WTC11 (cell line): ENCODE measurements at regions not wholly inside any gene's neighbourhood (a gene's known extent, or its start where the extent isn't known, plus 50 kb on each side); places are given as distances from the start of the nearest gene placed in this dataset.

Source experiments
- ATAC-seq: fragments of 200-7000 bp; cut with Tn5 transposase; 2 replicates; pipeline ENCODE4 v1.10.0; 2021; ENCODE audit warnings: mild to moderate bottlenecking, moderate library complexity
- CTCF ChIA-PET: fragments of 300-600 bp; sonication (Branson Sonifier 250); formaldehyde crosslinking; loops from one replicate; lab custom pipeline; 2021; ENCODE audit warnings: antibody characterized with exemption; lab: Charles Lee
- POLR2A ChIA-PET: fragments of 350-600 bp; sonication (Branson Sonifier 250); formaldehyde crosslinking; loops from one replicate; lab custom pipeline; 2021; ENCODE audit warnings: antibody characterized with exemption; lab: Charles Lee
- DNase-seq: peaks from one replicate; pipeline ENCODE4 v3.0.0; 2021; ENCODE audit warnings: low spot score
- H3K27ac Mint-ChIP-seq: 2 replicates; pipeline ENCODE4 v1.8.0; 2021; ENCODE audit warnings: mixed read lengths
- H3K27me3 Mint-ChIP-seq: 2 replicates; pipeline ENCODE4 v1.8.0; 2021; ENCODE audit warnings: low read depth, mild to moderate bottlenecking, moderate library complexity, mixed read lengths
- H3K36me3 Mint-ChIP-seq: 2 replicates; pipeline ENCODE4 v1.8.0; 2021; ENCODE audit warnings: mixed read lengths
- H3K4me1 Mint-ChIP-seq: 2 replicates; pipeline ENCODE4 v1.8.0; 2022; ENCODE audit warnings: mixed read lengths
- H3K4me3 Mint-ChIP-seq: 2 replicates; pipeline ENCODE4 v1.8.0; 2021; ENCODE audit warnings: mild to moderate bottlenecking, moderate library complexity, mixed read lengths
- H3K9me3 Mint-ChIP-seq: 2 replicates; pipeline ENCODE4 v1.8.0; 2021; ENCODE audit warnings: mixed read lengths
- ATF1 ChIP-seq: sonication (generic); formaldehyde crosslinking; IDR thresholded peaks from 2 replicates; pipeline ENCODE4 v1.8.1; 2023; ENCODE audit warnings: mild to moderate bottlenecking, moderate library complexity, missing genetic modification reagents
- ESRRA ChIP-seq: sonication (generic); formaldehyde crosslinking; IDR thresholded peaks from 2 replicates; pipeline ENCODE4 v1.8.1; 2022; ENCODE audit warnings: mild to moderate bottlenecking, missing genetic modification reagents, borderline replicate concordance
- ETV6 ChIP-seq: sonication (generic); formaldehyde crosslinking; IDR thresholded peaks from 2 replicates; pipeline ENCODE4 v1.8.1; 2022; ENCODE audit warnings: mild to moderate bottlenecking, missing genetic modification reagents
- FOXJ3 ChIP-seq: sonication (generic); formaldehyde crosslinking; IDR thresholded peaks from 2 replicates; pipeline ENCODE4 v1.9.0; 2021; ENCODE audit warnings: missing genetic modification reagents, mild to moderate bottlenecking, borderline replicate concordance
- HMGA2 ChIP-seq: fragments of 250-450 bp; sonication (Bioruptor Pico); IDR thresholded peaks from 2 replicates; pipeline ENCODE4 v1.4.0; 2021; ENCODE audit warnings: mild to moderate bottlenecking, moderate library complexity
- IRF2 ChIP-seq: sonication (generic); formaldehyde crosslinking; IDR thresholded peaks from 2 replicates; pipeline ENCODE4 v1.8.0; 2022; ENCODE audit warnings: low read depth, missing genetic modification reagents, borderline replicate concordance
- MXD4 ChIP-seq: fragments of 250-450 bp; sonication (Bioruptor Pico); IDR thresholded peaks from 2 replicates; pipeline ENCODE4 v1.8.0; 2021; ENCODE audit warnings: mild to moderate bottlenecking, moderate library complexity, borderline replicate concordance
- NR1H2 ChIP-seq: sonication (generic); formaldehyde crosslinking; IDR thresholded peaks from 2 replicates; pipeline ENCODE4 v1.9.0; 2021; ENCODE audit warnings: mild to moderate bottlenecking, moderate library complexity, missing genetic modification reagents
- NR3C1 ChIP-seq: sonication (generic); formaldehyde crosslinking; conservative IDR thresholded peaks from 2 replicates; pipeline ENCODE4 v1.8.1; 2023; ENCODE audit warnings: low read depth, mild to moderate bottlenecking, missing genetic modification reagents
- TCF7 ChIP-seq: sonication (generic); formaldehyde crosslinking; IDR thresholded peaks from 2 replicates; pipeline ENCODE4 v1.8.0; 2022; ENCODE audit warnings: mild to moderate bottlenecking, low read depth, missing genetic modification reagents, moderate library complexity
- TEAD4 ChIP-seq: sonication (generic); formaldehyde crosslinking; IDR thresholded peaks from 2 replicates; pipeline ENCODE4 v1.8.0; 2022; ENCODE audit warnings: mild to moderate bottlenecking, missing genetic modification reagents
- ZNF219 ChIP-seq: sonication (generic); formaldehyde crosslinking; IDR thresholded peaks from 2 replicates; pipeline ENCODE4 v1.8.0; 2023; ENCODE audit warnings: missing genetic modification reagents, mild to moderate bottlenecking, borderline replicate concordance
- ZNF423 ChIP-seq: fragments of 250-450 bp; sonication (Bioruptor Pico); IDR thresholded peaks from 2 replicates; pipeline ENCODE4 v2.1.2; 2022; ENCODE audit warnings: mild to moderate bottlenecking, moderate library complexity
- TF ChIP-seq, protein P1 (sequence below): sonication (generic); formaldehyde crosslinking; IDR thresholded peaks from 2 replicates; pipeline ENCODE4 v1.8.1; 2023; ENCODE audit warnings: mild to moderate bottlenecking, missing genetic modification reagents, borderline replicate concordance
- TF ChIP-seq, protein P2 (sequence below): sonication (generic); formaldehyde crosslinking; IDR thresholded peaks from 2 replicates; pipeline ENCODE4 v1.8.1; 2023; ENCODE audit warnings: mild to moderate bottlenecking, missing genetic modification reagents, moderate library complexity
- TF ChIP-seq, protein P3 (sequence below): sonication (generic); formaldehyde crosslinking; IDR thresholded peaks from 2 replicates; pipeline ENCODE4 v1.8.1; 2022; ENCODE audit warnings: mild to moderate bottlenecking, missing genetic modification reagents, moderate library complexity, borderline replicate concordance
- TF ChIP-seq, protein P4 (sequence below): fragments of 250-450 bp; sonication (Bioruptor Pico); IDR thresholded peaks from 2 replicates; pipeline ENCODE4 v1.9.0; 2021; ENCODE audit warnings: moderate library complexity, mild to moderate bottlenecking, inconsistent platforms, borderline replicate concordance
- TF ChIP-seq, protein P5 (sequence below): sonication (generic); formaldehyde crosslinking; IDR thresholded peaks from 2 replicates; pipeline ENCODE4 v1.8.1; 2022; ENCODE audit warnings: low read depth, missing genetic modification reagents, borderline replicate concordance
- TF ChIP-seq, protein P6 (sequence below): fragments of 250-450 bp; sonication (Bioruptor Pico); IDR thresholded peaks from 2 replicates; pipeline ENCODE4 v1.9.0; 2021; ENCODE audit warnings: mild to moderate bottlenecking
- TF ChIP-seq, protein P7 (sequence below): sonication (generic); formaldehyde crosslinking; IDR thresholded peaks from 2 replicates; pipeline ENCODE4 v1.8.0; 2022; ENCODE audit warnings: mild to moderate bottlenecking, missing genetic modification reagents
- TF ChIP-seq, protein P8 (sequence below): fragments of 250-450 bp; sonication (Bioruptor Pico); IDR thresholded peaks from 2 replicates; pipeline ENCODE4 v1.9.0; 2021; ENCODE audit warnings: mild to moderate bottlenecking

DNA sequence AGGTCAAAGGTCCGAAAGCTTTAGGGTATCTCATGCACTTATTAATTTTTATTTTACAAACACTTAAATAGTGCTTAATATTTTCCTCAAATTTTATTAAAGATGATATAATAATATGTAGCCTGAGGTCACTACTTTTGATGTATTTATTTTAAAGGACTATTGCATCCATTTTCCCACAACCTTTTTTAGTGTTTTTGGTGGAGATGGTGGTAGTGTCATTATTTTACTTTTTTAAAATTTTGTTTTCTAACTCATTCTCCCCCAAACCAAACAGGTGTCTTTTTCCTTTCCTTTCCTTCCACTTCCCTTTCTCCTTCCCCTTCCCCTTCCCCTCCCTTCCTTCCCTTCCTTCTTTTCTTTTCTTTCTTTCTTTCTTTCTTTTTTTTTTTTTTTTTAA, 328.6 kb downstream of the CYLC2 start:
- peaks cover 3% of the 10 kb centered on the region for H3K36me3 Mint-ChIP-seq
- no peak overlapping the region for H3K4me3 Mint-ChIP-seq
- DNase-seq (no peak), ATAC-seq (no peak)
- ChIA-PET CTCF (no interaction called here), POLR2A (no interaction called here)
- peaks cover 16% of the 10 kb centered on the region for H3K9me3 Mint-ChIP-seq
- H3K27ac Mint-ChIP-seq = no peak overlapping the region
- no peak for TF ChIP-seq TEAD4 (CRISPR knock-in tag)
- TF ChIP-seq ESRRA (CRISPR knock-in tag) = no peak
- TF ChIP-seq, protein P1, sequence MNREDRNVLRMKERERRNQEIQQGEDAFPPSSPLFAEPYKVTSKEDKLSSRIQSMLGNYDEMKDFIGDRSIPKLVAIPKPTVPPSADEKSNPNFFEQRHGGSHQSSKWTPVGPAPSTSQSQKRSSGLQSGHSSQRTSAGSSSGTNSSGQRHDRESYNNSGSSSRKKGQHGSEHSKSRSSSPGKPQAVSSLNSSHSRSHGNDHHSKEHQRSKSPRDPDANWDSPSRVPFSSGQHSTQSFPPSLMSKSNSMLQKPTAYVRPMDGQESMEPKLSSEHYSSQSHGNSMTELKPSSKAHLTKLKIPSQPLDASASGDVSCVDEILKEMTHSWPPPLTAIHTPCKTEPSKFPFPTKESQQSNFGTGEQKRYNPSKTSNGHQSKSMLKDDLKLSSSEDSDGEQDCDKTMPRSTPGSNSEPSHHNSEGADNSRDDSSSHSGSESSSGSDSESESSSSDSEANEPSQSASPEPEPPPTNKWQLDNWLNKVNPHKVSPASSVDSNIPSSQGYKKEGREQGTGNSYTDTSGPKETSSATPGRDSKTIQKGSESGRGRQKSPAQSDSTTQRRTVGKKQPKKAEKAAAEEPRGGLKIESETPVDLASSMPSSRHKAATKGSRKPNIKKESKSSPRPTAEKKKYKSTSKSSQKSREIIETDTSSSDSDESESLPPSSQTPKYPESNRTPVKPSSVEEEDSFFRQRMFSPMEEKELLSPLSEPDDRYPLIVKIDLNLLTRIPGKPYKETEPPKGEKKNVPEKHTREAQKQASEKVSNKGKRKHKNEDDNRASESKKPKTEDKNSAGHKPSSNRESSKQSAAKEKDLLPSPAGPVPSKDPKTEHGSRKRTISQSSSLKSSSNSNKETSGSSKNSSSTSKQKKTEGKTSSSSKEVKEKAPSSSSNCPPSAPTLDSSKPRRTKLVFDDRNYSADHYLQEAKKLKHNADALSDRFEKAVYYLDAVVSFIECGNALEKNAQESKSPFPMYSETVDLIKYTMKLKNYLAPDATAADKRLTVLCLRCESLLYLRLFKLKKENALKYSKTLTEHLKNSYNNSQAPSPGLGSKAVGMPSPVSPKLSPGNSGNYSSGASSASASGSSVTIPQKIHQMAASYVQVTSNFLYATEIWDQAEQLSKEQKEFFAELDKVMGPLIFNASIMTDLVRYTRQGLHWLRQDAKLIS = no peak
- TF ChIP-seq HMGA2 (CRISPR knock-in tag) = no peak
- TF ChIP-seq ETV6 (CRISPR knock-in tag) = no peak
- no peak for TF ChIP-seq IRF2 (CRISPR knock-in tag)
- H3K27me3 Mint-ChIP-seq = no peaks in the 10 kb centered on the region
- no peaks in the 10 kb centered on the region for H3K4me1 Mint-ChIP-seq

DNA sequence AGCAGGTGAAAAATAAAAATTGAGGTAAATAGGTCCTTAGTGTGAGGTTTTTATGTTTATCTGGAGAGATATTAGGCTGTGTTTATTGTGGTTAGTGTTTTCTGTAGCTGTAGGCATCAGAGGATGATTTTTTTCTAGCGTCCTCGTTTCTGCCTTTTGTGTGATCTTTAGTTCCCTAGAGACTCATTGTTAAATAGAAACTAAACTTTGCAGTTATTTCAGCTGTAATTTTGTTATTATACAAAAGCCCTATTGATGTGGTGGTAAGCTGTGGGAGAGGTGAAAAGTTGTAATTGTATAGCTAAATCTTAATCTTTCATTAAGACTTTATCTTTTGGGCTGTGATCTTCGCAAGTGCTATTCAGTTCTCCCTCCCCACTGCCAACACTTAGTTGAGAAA, 340.3 kb downstream of the CYLC2 start:
- no peaks in the 10 kb centered on the region for H3K36me3 Mint-ChIP-seq
- POLR2A ChIA-PET = interaction anchor here (0.7 kb wide), 1 partner anchor 458 kb away, joined by 3 read pairs; no protein-coding TSS in a partner anchor
- no peak overlapping the region for H3K4me3 Mint-ChIP-seq

More for the DNA sequence above, 340.3 kb downstream of the CYLC2 start:
- TF ChIP-seq NR3C1 (CRISPR knock-in tag) = no peak
- no peak for TF ChIP-seq FOXJ3
- no peak for TF ChIP-seq ESRRA (CRISPR knock-in tag)
- TF ChIP-seq, protein P2, sequence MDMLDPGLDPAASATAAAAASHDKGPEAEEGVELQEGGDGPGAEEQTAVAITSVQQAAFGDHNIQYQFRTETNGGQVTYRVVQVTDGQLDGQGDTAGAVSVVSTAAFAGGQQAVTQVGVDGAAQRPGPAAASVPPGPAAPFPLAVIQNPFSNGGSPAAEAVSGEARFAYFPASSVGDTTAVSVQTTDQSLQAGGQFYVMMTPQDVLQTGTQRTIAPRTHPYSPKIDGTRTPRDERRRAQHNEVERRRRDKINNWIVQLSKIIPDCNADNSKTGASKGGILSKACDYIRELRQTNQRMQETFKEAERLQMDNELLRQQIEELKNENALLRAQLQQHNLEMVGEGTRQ (CRISPR knock-in tag) = no peak
- TF ChIP-seq, protein P3, sequence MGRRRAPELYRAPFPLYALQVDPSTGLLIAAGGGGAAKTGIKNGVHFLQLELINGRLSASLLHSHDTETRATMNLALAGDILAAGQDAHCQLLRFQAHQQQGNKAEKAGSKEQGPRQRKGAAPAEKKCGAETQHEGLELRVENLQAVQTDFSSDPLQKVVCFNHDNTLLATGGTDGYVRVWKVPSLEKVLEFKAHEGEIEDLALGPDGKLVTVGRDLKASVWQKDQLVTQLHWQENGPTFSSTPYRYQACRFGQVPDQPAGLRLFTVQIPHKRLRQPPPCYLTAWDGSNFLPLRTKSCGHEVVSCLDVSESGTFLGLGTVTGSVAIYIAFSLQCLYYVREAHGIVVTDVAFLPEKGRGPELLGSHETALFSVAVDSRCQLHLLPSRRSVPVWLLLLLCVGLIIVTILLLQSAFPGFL (CRISPR knock-in tag) = no peak
- TF ChIP-seq ZNF423 (CRISPR knock-in tag) = no peak
- TF ChIP-seq, protein P4, sequence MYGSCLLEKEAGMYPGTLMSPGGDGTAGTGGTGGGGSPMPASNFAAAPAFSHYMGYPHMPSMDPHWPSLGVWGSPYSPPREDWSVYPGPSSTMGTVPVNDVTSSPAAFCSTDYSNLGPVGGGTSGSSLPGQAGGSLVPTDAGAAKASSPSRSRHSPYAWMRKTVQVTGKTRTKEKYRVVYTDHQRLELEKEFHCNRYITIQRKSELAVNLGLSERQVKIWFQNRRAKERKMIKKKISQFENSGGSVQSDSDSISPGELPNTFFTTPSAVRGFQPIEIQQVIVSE = no peak
- no peak for TF ChIP-seq NR1H2
- TF ChIP-seq, protein P5, sequence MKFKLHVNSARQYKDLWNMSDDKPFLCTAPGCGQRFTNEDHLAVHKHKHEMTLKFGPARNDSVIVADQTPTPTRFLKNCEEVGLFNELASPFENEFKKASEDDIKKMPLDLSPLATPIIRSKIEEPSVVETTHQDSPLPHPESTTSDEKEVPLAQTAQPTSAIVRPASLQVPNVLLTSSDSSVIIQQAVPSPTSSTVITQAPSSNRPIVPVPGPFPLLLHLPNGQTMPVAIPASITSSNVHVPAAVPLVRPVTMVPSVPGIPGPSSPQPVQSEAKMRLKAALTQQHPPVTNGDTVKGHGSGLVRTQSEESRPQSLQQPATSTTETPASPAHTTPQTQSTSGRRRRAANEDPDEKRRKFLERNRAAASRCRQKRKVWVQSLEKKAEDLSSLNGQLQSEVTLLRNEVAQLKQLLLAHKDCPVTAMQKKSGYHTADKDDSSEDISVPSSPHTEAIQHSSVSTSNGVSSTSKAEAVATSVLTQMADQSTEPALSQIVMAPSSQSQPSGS = no peak
- no peak for TF ChIP-seq MXD4 (CRISPR knock-in tag)
- TF ChIP-seq TEAD4 (CRISPR knock-in tag) = no peak
- TF ChIP-seq ZNF219 (CRISPR knock-in tag) = no peak
- no peak for TF ChIP-seq TCF7 (CRISPR knock-in tag)
- TF ChIP-seq, protein P6, sequence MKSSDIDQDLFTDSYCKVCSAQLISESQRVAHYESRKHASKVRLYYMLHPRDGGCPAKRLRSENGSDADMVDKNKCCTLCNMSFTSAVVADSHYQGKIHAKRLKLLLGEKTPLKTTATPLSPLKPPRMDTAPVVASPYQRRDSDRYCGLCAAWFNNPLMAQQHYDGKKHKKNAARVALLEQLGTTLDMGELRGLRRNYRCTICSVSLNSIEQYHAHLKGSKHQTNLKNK (CRISPR knock-in tag) = no peak
- TF ChIP-seq, protein P7, sequence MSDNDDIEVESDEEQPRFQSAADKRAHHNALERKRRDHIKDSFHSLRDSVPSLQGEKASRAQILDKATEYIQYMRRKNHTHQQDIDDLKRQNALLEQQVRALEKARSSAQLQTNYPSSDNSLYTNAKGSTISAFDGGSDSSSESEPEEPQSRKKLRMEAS (CRISPR knock-in tag) = no peak
- TF ChIP-seq, protein P8, sequence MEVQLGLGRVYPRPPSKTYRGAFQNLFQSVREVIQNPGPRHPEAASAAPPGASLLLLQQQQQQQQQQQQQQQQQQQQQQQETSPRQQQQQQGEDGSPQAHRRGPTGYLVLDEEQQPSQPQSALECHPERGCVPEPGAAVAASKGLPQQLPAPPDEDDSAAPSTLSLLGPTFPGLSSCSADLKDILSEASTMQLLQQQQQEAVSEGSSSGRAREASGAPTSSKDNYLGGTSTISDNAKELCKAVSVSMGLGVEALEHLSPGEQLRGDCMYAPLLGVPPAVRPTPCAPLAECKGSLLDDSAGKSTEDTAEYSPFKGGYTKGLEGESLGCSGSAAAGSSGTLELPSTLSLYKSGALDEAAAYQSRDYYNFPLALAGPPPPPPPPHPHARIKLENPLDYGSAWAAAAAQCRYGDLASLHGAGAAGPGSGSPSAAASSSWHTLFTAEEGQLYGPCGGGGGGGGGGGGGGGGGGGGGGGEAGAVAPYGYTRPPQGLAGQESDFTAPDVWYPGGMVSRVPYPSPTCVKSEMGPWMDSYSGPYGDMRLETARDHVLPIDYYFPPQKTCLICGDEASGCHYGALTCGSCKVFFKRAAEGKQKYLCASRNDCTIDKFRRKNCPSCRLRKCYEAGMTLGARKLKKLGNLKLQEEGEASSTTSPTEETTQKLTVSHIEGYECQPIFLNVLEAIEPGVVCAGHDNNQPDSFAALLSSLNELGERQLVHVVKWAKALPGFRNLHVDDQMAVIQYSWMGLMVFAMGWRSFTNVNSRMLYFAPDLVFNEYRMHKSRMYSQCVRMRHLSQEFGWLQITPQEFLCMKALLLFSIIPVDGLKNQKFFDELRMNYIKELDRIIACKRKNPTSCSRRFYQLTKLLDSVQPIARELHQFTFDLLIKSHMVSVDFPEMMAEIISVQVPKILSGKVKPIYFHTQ (CRISPR knock-in tag) = no peak
- TF ChIP-seq ATF1 (CRISPR knock-in tag) = no peak
- no peaks in the 10 kb centered on the region for H3K9me3 Mint-ChIP-seq
- H3K4me1 Mint-ChIP-seq = peaks cover 8% of the 10 kb centered on the region; the same call in 1 of the 2 replicates
- CTCF ChIA-PET = no interaction called here
- no peak overlapping the region for H3K27ac Mint-ChIP-seq
- DNase-seq (no peak), ATAC-seq (no peak)
- H3K27me3 Mint-ChIP-seq = no peaks in the 10 kb centered on the region
